ENCODE measurements at regions not wholly inside any gene's neighbourhood (a gene's known extent, or its start where the extent isn't known, plus 50 kb on each side); places are given as distances from the start of the nearest gene placed in this dataset.

GRCh38 chr2:41504532-41504931, 543.3 kb upstream of the PKDCC start:
- DNase-seq, result no peak

GRCh38 chr2:41510108-41510507, 537.7 kb upstream of the PKDCC start:
- DNase-seq, result no peak

GRCh38 chr2:41521211-41521610, 526.6 kb upstream of the PKDCC start:
- DNase-seq, result no peak

- DNase-seq, result no peak
Observed at GRCh38 chr2:41527525-41528323, 520.1 kb upstream of the PKDCC start.

GRCh38 chr2:41535575-41535974, 512.2 kb upstream of the PKDCC start:
- no peak for DNase-seq

GRCh38 chr2:41540272-41540998, 507.4 kb upstream of the PKDCC start:
- DNase-seq, result no peak

- DNase-seq, result no peak
Observed at GRCh38 chr2:41543726-41544125, 504.1 kb upstream of the PKDCC start.

- DNase-seq, result no peak
Observed at GRCh38 chr2:41544709-41545108, 503.1 kb upstream of the PKDCC start.

- DNase-seq, result no peak
Observed at GRCh38 chr2:41546031-41546430, 501.8 kb upstream of the PKDCC start.

- no peak for DNase-seq
Observed at GRCh38 chr2:41568648-41569047, 479.2 kb upstream of the PKDCC start.

- DNase-seq, result no peak
Observed at GRCh38 chr2:41572154-41572553, 475.7 kb upstream of the PKDCC start.

- no peak for DNase-seq
Observed at GRCh38 chr2:41576423-41576822, 471.4 kb upstream of the PKDCC start.

GRCh38 chr2:41579806-41580205, 468.0 kb upstream of the PKDCC start:
- no peak for DNase-seq

- DNase-seq, result no peak
Observed at GRCh38 chr2:41580806-41581205, 467.0 kb upstream of the PKDCC start.

- DNase-seq, result no peak
Observed at GRCh38 chr2:41595240-41595639, 452.6 kb upstream of the PKDCC start.

- DNase-seq, result no peak
Observed at GRCh38 chr2:41597680-41598079, 450.1 kb upstream of the PKDCC start.

- DNase-seq, result no peak
Observed at GRCh38 chr2:41598161-41598894, 449.5 kb upstream of the PKDCC start.

- DNase-seq, result no peak
Observed at GRCh38 chr2:41600460-41600859, 447.4 kb upstream of the PKDCC start.

- DNase-seq, result no peak
Observed at GRCh38 chr2:41602341-41602740, 445.5 kb upstream of the PKDCC start.

GRCh38 chr2:41605311-41605710, 442.5 kb upstream of the PKDCC start:
- no peak for DNase-seq

GRCh38 chr2:41605914-41606313, 441.9 kb upstream of the PKDCC start:
- DNase-seq, result no peak

- DNase-seq, result no peak
Observed at GRCh38 chr2:41610501-41611190, 437.2 kb upstream of the PKDCC start.

GRCh38 chr2:41618754-41619153, 429.1 kb upstream of the PKDCC start:
- no peak for DNase-seq
